Fibroblast of lung (primary cell): ENCODE measurements at regions not wholly inside any gene's neighbourhood (a gene's known extent, or its start where the extent isn't known, plus 50 kb on each side); places are given as distances from the start of the nearest gene placed in this dataset.
A peak's percentile ranks its signal among the peaks of the same experiment; 100 is the strongest.

Experiments
- DNase-seq, 2 donors: peaks; one replicate each; pipeline versions ENCODE4 v3.0.0 to v3.0.0-alpha.2; 2010; ENCODE audit warnings: low read depth in 2 of 2
- H2AFZ ChIP-seq: 2 replicates; pipeline ENCODE4 v1.5.1; 2012; ENCODE audit warnings: low read length, control low read depth, inconsistent platforms
- H3K27ac ChIP-seq: 2 replicates; pipeline ENCODE4 v1.5.1; 2011; ENCODE audit warnings: low read length, control low read depth; ENCODE audit not compliant: insufficient read depth
- H3K27me3 ChIP-seq: 2 replicates; pipeline ENCODE4 v1.5.1; 2011; ENCODE audit warnings: mild to moderate bottlenecking, low read length; ENCODE audit not compliant: control insufficient read depth, insufficient read depth
- H3K36me3 ChIP-seq: 2 replicates; pipeline ENCODE4 v1.5.1; 2011; ENCODE audit warnings: low read length; ENCODE audit not compliant: control insufficient read depth, insufficient read depth
- H3K4me1 ChIP-seq: 2 replicates; pipeline ENCODE4 v1.5.1; 2011; ENCODE audit warnings: low read length; ENCODE audit not compliant: control insufficient read depth, insufficient read depth; ENCODE audit errors: extremely low read depth
- H3K4me2 ChIP-seq: 2 replicates; pipeline ENCODE4 v1.5.1; 2011; ENCODE audit warnings: low read length, control low read depth; ENCODE audit not compliant: insufficient read depth; ENCODE audit errors: extremely low read depth
- H3K4me3 ChIP-seq, 4 experiments: fragments of 200-600 bp in 1 of 4; sonication (generic) in 1 of 4; replicated peaks in 1 of 4; 2 replicates each; pipeline ENCODE4 v1.5.1; 2011 to 2016; ENCODE audit warnings: low read length in 4 of 4, low read depth in 3 of 4, mild to moderate bottlenecking in 3 of 4, control low read depth in 2 of 4, inconsistent platforms in 1 of 4, mixed read lengths in 1 of 4; ENCODE audit not compliant: insufficient read depth in 1 of 4; ENCODE audit errors: control extremely low read depth in 1 of 4
- H3K79me2 ChIP-seq: 2 replicates; pipeline ENCODE4 v1.5.1; 2012; ENCODE audit warnings: mild to moderate bottlenecking, low read length, inconsistent platforms; ENCODE audit not compliant: control insufficient read depth, insufficient read depth
- H3K9ac ChIP-seq: 2 replicates; pipeline ENCODE4 v1.5.1; 2011; ENCODE audit warnings: mild to moderate bottlenecking, low read length, control low read depth; ENCODE audit not compliant: insufficient read depth
- H3K9me3 ChIP-seq: 2 replicates; pipeline ENCODE4 v1.5.1; 2012; ENCODE audit warnings: low read depth, low read length; ENCODE audit not compliant: control insufficient read depth, insufficient read depth
- H4K20me1 ChIP-seq: 2 replicates; pipeline ENCODE4 v1.5.1; 2011; ENCODE audit warnings: low read length; ENCODE audit not compliant: control insufficient read depth, insufficient read depth; ENCODE audit errors: extremely low read depth
- EZH2 ChIP-seq: IDR thresholded peaks from 2 replicates; pipeline ENCODE4 v1.5.1; 2012; ENCODE audit warnings: low read length, control low read depth, mild to moderate bottlenecking; ENCODE audit errors: missing control alignments
- TF ChIP-seq, protein P1 (sequence below), 2 donors: IDR thresholded peaks in 1 of 2; conservative IDR thresholded peaks in 1 of 2; 1 replicate in 1 of 2; 2 replicates in 1 of 2; pipeline ENCODE4 v1.5.1; 2011 to 2012; ENCODE audit warnings: low read length in 2 of 2, control low read depth in 1 of 2, inconsistent platforms in 1 of 2, low read depth in 1 of 2, mild to moderate bottlenecking in 1 of 2

DNA sequence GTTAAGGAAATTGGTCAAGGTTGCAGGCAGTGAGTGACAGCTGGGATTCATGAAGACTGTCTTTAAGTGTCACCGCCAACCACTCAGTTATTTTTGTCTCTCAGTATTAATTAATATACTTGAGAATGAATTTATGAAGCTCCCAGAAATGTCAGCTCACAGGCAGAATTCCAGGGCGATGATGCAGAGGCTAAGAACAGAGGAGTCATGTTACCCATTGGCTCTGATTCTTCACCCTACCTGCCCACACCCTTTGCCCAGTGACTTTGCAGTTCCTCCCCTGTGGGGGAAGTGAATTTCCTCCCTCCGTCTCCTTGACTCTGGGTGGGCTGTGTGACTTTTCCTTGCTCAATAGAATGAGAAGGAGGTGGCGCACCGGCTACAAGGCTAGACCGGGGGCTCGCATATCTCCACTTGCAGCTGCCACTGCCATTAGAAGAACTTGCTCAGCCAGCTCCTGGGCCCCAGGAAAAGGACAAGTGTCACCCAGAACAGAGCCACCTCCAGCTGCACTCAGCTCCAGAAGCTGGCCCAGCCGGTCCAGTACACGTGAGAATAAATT lies 157.1 kb upstream of the PRKCQ start:
- no peak for TF ChIP-seq EZH2
- TF ChIP-seq, protein P1, sequence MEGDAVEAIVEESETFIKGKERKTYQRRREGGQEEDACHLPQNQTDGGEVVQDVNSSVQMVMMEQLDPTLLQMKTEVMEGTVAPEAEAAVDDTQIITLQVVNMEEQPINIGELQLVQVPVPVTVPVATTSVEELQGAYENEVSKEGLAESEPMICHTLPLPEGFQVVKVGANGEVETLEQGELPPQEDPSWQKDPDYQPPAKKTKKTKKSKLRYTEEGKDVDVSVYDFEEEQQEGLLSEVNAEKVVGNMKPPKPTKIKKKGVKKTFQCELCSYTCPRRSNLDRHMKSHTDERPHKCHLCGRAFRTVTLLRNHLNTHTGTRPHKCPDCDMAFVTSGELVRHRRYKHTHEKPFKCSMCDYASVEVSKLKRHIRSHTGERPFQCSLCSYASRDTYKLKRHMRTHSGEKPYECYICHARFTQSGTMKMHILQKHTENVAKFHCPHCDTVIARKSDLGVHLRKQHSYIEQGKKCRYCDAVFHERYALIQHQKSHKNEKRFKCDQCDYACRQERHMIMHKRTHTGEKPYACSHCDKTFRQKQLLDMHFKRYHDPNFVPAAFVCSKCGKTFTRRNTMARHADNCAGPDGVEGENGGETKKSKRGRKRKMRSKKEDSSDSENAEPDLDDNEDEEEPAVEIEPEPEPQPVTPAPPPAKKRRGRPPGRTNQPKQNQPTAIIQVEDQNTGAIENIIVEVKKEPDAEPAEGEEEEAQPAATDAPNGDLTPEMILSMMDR (conservative IDR thresholded peaks at IDR 0.05 in 1 of 2, IDR thresholded peaks at IDR 0.05 in 1 of 2; ENCODE audit: low read depth in 1 of 2, low read length in 2 of 2): no peak
- Histone ChIP-seq H3K36me3 (no peaks in the 10 kb centered on the region), H3K9ac (no peak overlapping the region), H3K4me3 (peak overlapping the region in 1 of 4 experiments; percentile 44), H3K9me3 (no peaks in the 10 kb centered on the region), H2AFZ (no peak overlapping the region), H4K20me1 (no peaks in the 10 kb centered on the region), H3K27me3 (no peaks in the 10 kb centered on the region), H3K4me2 (peak overlapping the region; percentile 42), H3K4me1 (peaks cover 19% of the 10 kb centered on the region), H3K79me2 (no peaks in the 10 kb centered on the region), H3K27ac (no peak overlapping the region)
- peak; percentile 60 to 73 for DNase-seq

DNA sequence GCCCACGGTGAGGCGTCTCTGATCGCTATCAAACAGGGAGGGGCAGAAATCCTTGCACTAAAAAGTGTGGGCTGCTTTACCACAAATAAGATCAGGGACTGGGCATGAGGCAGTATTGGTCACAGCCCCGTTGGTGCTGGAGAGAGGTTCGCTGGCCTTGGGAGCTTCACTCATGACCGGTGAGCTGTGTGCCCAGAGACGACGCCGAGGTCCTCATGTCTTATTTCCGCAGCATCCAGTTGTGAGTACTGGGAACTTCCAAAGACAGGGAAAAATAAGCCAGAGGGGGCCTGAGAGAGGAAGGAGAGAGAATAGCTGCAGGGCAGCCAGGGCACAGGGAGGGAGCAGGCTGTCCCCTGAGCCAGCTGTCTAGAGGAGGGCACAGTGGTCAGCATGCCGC lies 154.2 kb upstream of the PRKCQ start:
- Histone ChIP-seq H3K79me2 (no peaks in the 10 kb centered on the region), H3K4me2 (no peak overlapping the region), H3K9me3 (no peaks in the 10 kb centered on the region), H3K27ac (no peak overlapping the region), H3K4me1 (peaks cover 17% of the 10 kb centered on the region), H2AFZ (no peak overlapping the region), H4K20me1 (no peaks in the 10 kb centered on the region), H3K4me3 (no peak overlapping the region), H3K36me3 (no peaks in the 10 kb centered on the region), H3K9ac (no peak overlapping the region), H3K27me3 (no peaks in the 10 kb centered on the region)
- no peak for DNase-seq
- no peak for TF ChIP-seq EZH2
- TF ChIP-seq, protein P1 (conservative IDR thresholded peaks at IDR 0.05 in 1 of 2, IDR thresholded peaks at IDR 0.05 in 1 of 2; ENCODE audit: low read depth in 1 of 2, low read length in 2 of 2): no peak

DNA sequence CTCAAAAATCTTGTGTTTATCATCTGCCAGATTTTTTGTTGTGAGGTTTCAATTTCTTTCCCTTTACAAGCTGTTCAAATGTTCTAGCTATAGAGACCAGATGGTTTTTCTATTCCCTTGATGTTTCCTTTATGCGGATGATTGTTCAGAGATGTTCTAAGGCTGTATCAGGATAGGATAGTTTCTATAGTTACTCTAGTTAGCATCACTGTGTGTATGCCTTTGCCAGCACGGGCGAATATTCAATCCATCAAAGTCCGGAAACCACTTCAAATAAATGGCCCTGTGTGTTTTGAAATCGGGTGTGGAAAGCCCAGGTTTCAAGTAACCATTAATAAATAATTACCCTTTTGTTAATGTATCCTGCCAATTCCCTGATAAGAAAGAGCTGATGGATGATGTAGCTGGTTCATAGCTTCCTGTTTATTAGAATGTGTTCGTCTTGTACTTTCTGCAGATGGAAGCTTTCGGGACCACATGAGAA lies 149.8 kb upstream of the PRKCQ start:
- Histone ChIP-seq H3K9me3 (no peaks in the 10 kb centered on the region), H3K4me1 (peaks cover 9% of the 10 kb centered on the region), H4K20me1 (no peaks in the 10 kb centered on the region), H3K4me3 (no peak overlapping the region), H3K36me3 (no peaks in the 10 kb centered on the region), H3K27ac (no peak overlapping the region), H2AFZ (no peak overlapping the region), H3K4me2 (peak overlapping the region; percentile 61), H3K79me2 (no peaks in the 10 kb centered on the region), H3K9ac (no peak overlapping the region), H3K27me3 (no peaks in the 10 kb centered on the region)
- TF ChIP-seq EZH2: no peak
- TF ChIP-seq, protein P1 (conservative IDR thresholded peaks at IDR 0.05 in 1 of 2, IDR thresholded peaks at IDR 0.05 in 1 of 2; ENCODE audit: low read depth in 1 of 2, low read length in 2 of 2): no peak
- peak; percentile 63 to 93 for DNase-seq
